ENCODE measurements at regions not wholly inside any gene's neighbourhood (a gene's known extent, or its start where the extent isn't known, plus 50 kb on each side); places are given as distances from the start of the nearest gene placed in this dataset.

GRCh38 chr12:86852451-86852850 lies 596.3 kb upstream of the MGAT4C start:
- peak; percentile 48 for DNase-seq

GRCh38 chr12:86838711-86839110 lies 582.5 kb upstream of the MGAT4C start:
- no peak for DNase-seq

GRCh38 chr12:86838260-86838659 lies 582.1 kb upstream of the MGAT4C start:
- DNase-seq: no peak

GRCh38 chr12:86837246-86837645 lies 581.1 kb upstream of the MGAT4C start:
- DNase-seq: no peak

- DNase-seq: no peak
Observed at GRCh38 chr12:86834217-86834616, 578.0 kb upstream of the MGAT4C start.

GRCh38 chr12:86827409-86827808 lies 571.2 kb upstream of the MGAT4C start:
- DNase-seq: no peak

- no peak for DNase-seq
Observed at GRCh38 chr12:86826051-86826450, 569.9 kb upstream of the MGAT4C start.

GRCh38 chr12:86801439-86801838 lies 545.2 kb upstream of the MGAT4C start:
- DNase-seq: no peak

- DNase-seq: no peak
Observed at GRCh38 chr12:86799616-86800015, 543.4 kb upstream of the MGAT4C start.

GRCh38 chr12:86796550-86796949 lies 540.4 kb upstream of the MGAT4C start:
- no peak for DNase-seq

GRCh38 chr12:86788661-86789060 lies 532.5 kb upstream of the MGAT4C start:
- no peak for DNase-seq

GRCh38 chr12:86787419-86787818 lies 531.2 kb upstream of the MGAT4C start:
- no peak for DNase-seq

- peak; percentile 93 for DNase-seq
Observed at GRCh38 chr12:86777325-86777724, 521.1 kb upstream of the MGAT4C start.

- DNase-seq: no peak
Observed at GRCh38 chr12:86774841-86775388, 518.7 kb upstream of the MGAT4C start.

- no peak for DNase-seq
Observed at GRCh38 chr12:86772696-86773095, 516.5 kb upstream of the MGAT4C start.

- no peak for DNase-seq
Observed at GRCh38 chr12:86770871-86771270, 514.7 kb upstream of the MGAT4C start.

- DNase-seq: no peak
Observed at GRCh38 chr12:86748894-86749293, 492.7 kb upstream of the MGAT4C start.

GRCh38 chr12:86744547-86745212 lies 488.5 kb upstream of the MGAT4C start:
- DNase-seq: no peak

- no peak for DNase-seq
Observed at GRCh38 chr12:86743875-86744536, 487.8 kb upstream of the MGAT4C start.

GRCh38 chr12:86741531-86741930 lies 485.3 kb upstream of the MGAT4C start:
- DNase-seq: no peak

- no peak for DNase-seq
Observed at GRCh38 chr12:86735851-86736250, 479.7 kb upstream of the MGAT4C start.

GRCh38 chr12:86735072-86735471 lies 478.9 kb upstream of the MGAT4C start:
- no peak for DNase-seq

- DNase-seq: no peak
Observed at GRCh38 chr12:86730233-86730632, 474.0 kb upstream of the MGAT4C start.

GRCh38 chr12:86729739-86730138 lies 473.5 kb upstream of the MGAT4C start:
- DNase-seq: no peak

- peak; percentile 81 for DNase-seq
Observed at GRCh38 chr12:86727160-86727559, 471.0 kb upstream of the MGAT4C start.

Data from NCI-H446 treated with DMSO at 0.1 percent for 48 hours (cell line).